SH-SY5Y (cell line): ENCODE measurements at regions not wholly inside any gene's neighbourhood (a gene's known extent, or its start where the extent isn't known, plus 50 kb on each side); places are given as distances from the start of the nearest gene placed in this dataset.

ENCODE experiments used
- GATA2 ChIP-seq: IDR thresholded peaks from 2 replicates; pipeline ENCODE4 v1.6.1; 2011; ENCODE audit warnings: mild to moderate bottlenecking, low read depth, low read length
- GATA3 ChIP-seq: IDR thresholded peaks from 2 replicates; pipeline ENCODE4 v1.6.1; 2011; ENCODE audit warnings: low read depth, mild to moderate bottlenecking, low read length, moderate library complexity

DNA sequence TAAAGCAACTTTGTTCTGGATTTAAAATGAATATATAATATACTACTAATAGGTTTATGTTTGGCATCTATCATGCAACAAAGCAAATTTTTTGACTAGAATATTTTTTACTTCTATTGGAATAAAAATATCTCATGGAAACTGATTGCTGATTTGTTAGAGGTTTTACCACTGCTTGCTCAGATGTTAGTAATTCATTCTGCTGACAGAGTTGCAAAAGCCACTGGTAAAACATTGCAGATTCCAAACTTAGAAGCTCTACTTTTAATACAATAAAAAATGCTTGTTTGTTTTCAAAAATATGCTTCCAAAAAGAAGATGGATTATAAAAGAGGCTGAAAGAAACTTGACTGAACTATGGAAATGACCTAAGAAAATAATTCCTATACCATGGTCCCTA is 795.2 kb downstream of the PCDH18 start:
- TF ChIP-seq GATA3 (no peak), GATA2 (no peak)
